HCEC 1CT (cell line): ENCODE measurements at regions not wholly inside any gene's neighbourhood (a gene's known extent, or its start where the extent isn't known, plus 50 kb on each side); places are given as distances from the start of the nearest gene placed in this dataset.
"Not testable (repeated sequence)": the region's sequence is repeated elsewhere in the genome, so short reads cannot be mapped to it uniquely, and the experiment has no call there.

Experiments used
- DNase-seq: peaks from one replicate; pipeline ENCODE4 v3.0.0-alpha.2; 2017

- DNase-seq = no peak
Measured at GRCh38 chr6:130613176-130613575, 214.0 kb upstream of the SMLR1 start.

GRCh38 chr6:130615816-130616215 lies 211.4 kb upstream of the SMLR1 start:
- DNase-seq = no peak

GRCh38 chr6:130617658-130618057 lies 209.5 kb upstream of the SMLR1 start:
- no peak for DNase-seq

GRCh38 chr6:130618806-130619205 lies 208.4 kb upstream of the SMLR1 start:
- not testable (repeated sequence) for DNase-seq

- DNase-seq = peak; percentile 31
Measured at GRCh38 chr6:130620338-130620781, 206.8 kb upstream of the SMLR1 start.

- DNase-seq = peak; percentile 62
Measured at GRCh38 chr6:130622142-130622541, 205.1 kb upstream of the SMLR1 start.

GRCh38 chr6:130624046-130624445 lies 203.2 kb upstream of the SMLR1 start:
- DNase-seq = no peak

GRCh38 chr6:130625825-130626527 lies 201.2 kb upstream of the SMLR1 start:
- peak; percentile 57 for DNase-seq

GRCh38 chr6:130628862-130629261 lies 198.3 kb upstream of the SMLR1 start:
- no peak for DNase-seq

- DNase-seq = no peak
Measured at GRCh38 chr6:130629640-130630039, 197.6 kb upstream of the SMLR1 start.

- DNase-seq = no peak
Measured at GRCh38 chr6:130632277-130632676, 194.9 kb upstream of the SMLR1 start.

- DNase-seq = no peak
Measured at GRCh38 chr6:130632897-130633296, 194.3 kb upstream of the SMLR1 start.

- DNase-seq = no peak
Measured at GRCh38 chr6:130643361-130643760, 183.8 kb upstream of the SMLR1 start.

- DNase-seq = no peak
Measured at GRCh38 chr6:130644175-130644574, 183.0 kb upstream of the SMLR1 start.

GRCh38 chr6:130644769-130645168 lies 182.4 kb upstream of the SMLR1 start:
- not testable (repeated sequence) for DNase-seq

GRCh38 chr6:130647246-130647645 lies 180.0 kb upstream of the SMLR1 start:
- DNase-seq = no peak

- DNase-seq = no peak
Measured at GRCh38 chr6:130655586-130655985, 171.6 kb upstream of the SMLR1 start.

GRCh38 chr6:130661077-130661476 lies 166.1 kb upstream of the SMLR1 start:
- DNase-seq = no peak

GRCh38 chr6:130666786-130667185 lies 160.4 kb upstream of the SMLR1 start:
- no peak for DNase-seq

- DNase-seq = no peak
Measured at GRCh38 chr6:130670142-130670541, 157.1 kb upstream of the SMLR1 start.

- no peak for DNase-seq
Measured at GRCh38 chr6:130671119-130671518, 156.1 kb upstream of the SMLR1 start.

- DNase-seq = no peak
Measured at GRCh38 chr6:130671577-130671976, 155.6 kb upstream of the SMLR1 start.

- no peak for DNase-seq
Measured at GRCh38 chr6:130672153-130672552, 155.1 kb upstream of the SMLR1 start.

GRCh38 chr6:130674604-130675003 lies 152.6 kb upstream of the SMLR1 start:
- DNase-seq = no peak

- DNase-seq = peak; percentile 82
Measured at GRCh38 chr6:130675072-130675471, 152.1 kb upstream of the SMLR1 start.
